IMR-90 (cell line): ENCODE measurements at regions not wholly inside any gene's neighbourhood (a gene's known extent, or its start where the extent isn't known, plus 50 kb on each side); places are given as distances from the start of the nearest gene placed in this dataset.

Experiments
- ATAC-seq: fragments of 200-7000 bp; cut with Tn5 transposase; 2 replicates; pipeline ENCODE4 v1.9.1; 2020; ENCODE audit warnings: low read depth, mild to moderate bottlenecking, moderate library complexity
- BruUV-seq: library from RNA; stranded (reverse); fragments of 400-500 nt; replicated peaks from 2 replicates; lab custom pipeline; 2021; lab: Mats Ljungman, UMichigan
- CTCF ChIA-PET: fragments of 300-600 bp; formaldehyde crosslinking; extraction: SDS; loops from one replicate; lab custom pipeline; 2021; ENCODE audit warnings: antibody characterized with exemption; lab: Yijun Ruan, JAX
- POLR2A ChIA-PET: fragments of 300-600 bp; sonication (Branson Sonifier 250); formaldehyde crosslinking; loops from one replicate; lab custom pipeline; 2022; ENCODE audit warnings: antibody characterized with exemption; ENCODE audit not compliant: unreplicated experiment; lab: Charles Lee
- DNase-seq: peaks from one replicate; pipeline ENCODE4 v3.0.0; 2013
- H2AFZ ChIP-seq: replicated peaks from 2 replicates; pipeline ENCODE3; 2013; ENCODE audit warnings: low read length, mild to moderate bottlenecking; ENCODE audit not compliant: poor library complexity
- H2AK5ac ChIP-seq: 2 replicates; pipeline ENCODE4 v1.6.1; 2013; ENCODE audit warnings: low read depth, low read length, inconsistent platforms
- H2AK9ac ChIP-seq: replicated peaks from 2 replicates; pipeline ENCODE3; 2013; ENCODE audit warnings: mild to moderate bottlenecking, low read depth, low read length, moderate library complexity; ENCODE audit not compliant: poor library complexity
- H2BK120ac ChIP-seq: 2 replicates; pipeline ENCODE4 v1.6.1; 2013; ENCODE audit warnings: low read depth, low read length, inconsistent platforms
- H2BK15ac ChIP-seq: 3 replicates; pipeline ENCODE4 v1.6.1; 2013; ENCODE audit warnings: low read depth, low read length, inconsistent platforms
- H2BK20ac ChIP-seq: 2 replicates; pipeline ENCODE4 v1.6.1; 2013; ENCODE audit warnings: low read depth, mild to moderate bottlenecking, inconsistent platforms, low read length, moderate library complexity
- H2BK5ac ChIP-seq: 2 replicates; pipeline ENCODE4 v1.6.1; 2013; ENCODE audit warnings: mild to moderate bottlenecking, low read depth, low read length, inconsistent platforms; ENCODE audit not compliant: poor library complexity, severe bottlenecking
- H3K14ac ChIP-seq: replicated peaks from 2 replicates; pipeline ENCODE4 v1.6.1; 2013; ENCODE audit warnings: low read depth, low read length, inconsistent platforms
- H3K18ac ChIP-seq: 2 replicates; pipeline ENCODE4 v1.6.1; 2013; ENCODE audit warnings: low read depth, low read length, control low read depth
- H3K23ac ChIP-seq: 2 replicates; pipeline ENCODE4 v1.6.1; 2013; ENCODE audit warnings: low read depth, low read length, inconsistent platforms
- H3K27ac ChIP-seq: 2 replicates; pipeline ENCODE4 v1.5.1; 2013; ENCODE audit warnings: mild to moderate bottlenecking, control low read depth, low read length; ENCODE audit not compliant: insufficient read depth
- H3K27me3 ChIP-seq: 2 replicates; pipeline ENCODE4 v1.6.1; 2013; ENCODE audit warnings: low read length; ENCODE audit not compliant: control insufficient read depth, insufficient read depth
- H3K36me3 ChIP-seq: 2 replicates; pipeline ENCODE4 v1.6.1; 2013; ENCODE audit warnings: low read length, mixed read lengths; ENCODE audit not compliant: control insufficient read depth, insufficient read depth
- H3K4ac ChIP-seq: 2 replicates; pipeline ENCODE4 v1.6.1; 2013; ENCODE audit warnings: low read depth, low read length, inconsistent platforms
- H3K4me1 ChIP-seq: 2 replicates; pipeline ENCODE4 v1.6.1; 2013; ENCODE audit warnings: low read length, mixed read lengths; ENCODE audit not compliant: control insufficient read depth, insufficient read depth
- H3K4me2 ChIP-seq: 2 replicates; pipeline ENCODE4 v1.6.1; 2013; ENCODE audit warnings: low read depth, mild to moderate bottlenecking, control low read depth, low read length, moderate library complexity
- H3K4me3 ChIP-seq: 2 replicates; pipeline ENCODE4 v1.5.1; 2013; ENCODE audit warnings: low read depth, mild to moderate bottlenecking, control low read depth, low read length, moderate library complexity; ENCODE audit not compliant: insufficient read depth
- H3K56ac ChIP-seq: 2 replicates; pipeline ENCODE4 v1.6.1; 2013; ENCODE audit warnings: low read length, inconsistent platforms; ENCODE audit not compliant: insufficient read depth; ENCODE audit errors: extremely low read depth
- H3K79me1 ChIP-seq, 2 experiments: 2 replicates each; pipeline ENCODE4 v1.6.1; 2013; ENCODE audit warnings: low read length in 2 of 2, inconsistent platforms in 1 of 2, low read depth in 1 of 2
- H3K9ac ChIP-seq: 2 replicates; pipeline ENCODE4 v1.6.1; 2013; ENCODE audit warnings: low read depth, low read length, control low read depth
- H3K9me1 ChIP-seq: 2 replicates; pipeline ENCODE4 v1.6.1; 2013; ENCODE audit warnings: low read length, inconsistent platforms; ENCODE audit not compliant: insufficient read depth
- H3K9me3 ChIP-seq: 2 replicates; pipeline ENCODE4 v1.6.1; 2013; ENCODE audit warnings: low read length; ENCODE audit not compliant: control insufficient read depth, insufficient read depth
- H4K20me1 ChIP-seq: 2 replicates; pipeline ENCODE4 v1.6.1; 2013; ENCODE audit warnings: low read length, inconsistent platforms; ENCODE audit not compliant: insufficient read depth
- H4K5ac ChIP-seq: 2 replicates; pipeline ENCODE4 v1.6.1; 2013; ENCODE audit warnings: mild to moderate bottlenecking, low read depth, low read length, control low read depth
- H4K8ac ChIP-seq, 2 experiments: 2 replicates each; pipeline ENCODE4 v1.6.1; 2013; ENCODE audit warnings: low read depth in 2 of 2, low read length in 2 of 2, control low read depth in 1 of 2, inconsistent platforms in 1 of 2
- H4K91ac ChIP-seq: 2 replicates; pipeline ENCODE4 v1.6.1; 2013; ENCODE audit warnings: low read depth, low read length, inconsistent platforms; ENCODE audit not compliant: insufficient read depth
- WGBS, 2 experiments: methylation state at CpG; one replicate each; pipeline versions ENCODE4 v1.1.5 to v1.1.7; 2013; ENCODE audit warnings: missing lambda C conversion rate in 2 of 2; ENCODE audit not compliant: insufficient read length in 1 of 2; ENCODE audit errors: extremely low coverage in 2 of 2; 5-methylcytosine and 5-hydroxymethylcytosine counted together
- dilution Hi-C: fragments of 300-500 bp; cut with HindIII; formaldehyde crosslinking; loops from one replicate; pipeline ENCODE4 v1.14.3; 2018; ENCODE audit warnings: low sequenced_read_pairs; ENCODE audit not compliant: unreplicated experiment
- in situ Hi-C: fragments of 300-500 bp; cut with MboI; formaldehyde crosslinking; loops from 3 replicates; pipeline ENCODE4 v1.14.3; 2019; ENCODE audit warnings: low sequenced_read_pairs, inconsistent platforms, mixed read lengths
- intact Hi-C: fragments of 100-400 bp; cut with micrococcal nuclease; formaldehyde crosslinking; loops from 2 replicates; pipeline ENCODE4 v1.10.0; 2022
- TF ChIP-seq, protein P1 (sequence below): fragments of 150-350 bp; IDR thresholded peaks from 2 replicates; pipeline ENCODE4 v1.6.1; 2017; ENCODE audit warnings: mild to moderate bottlenecking, antibody characterized with exemption, low read length, low read depth

DNA sequence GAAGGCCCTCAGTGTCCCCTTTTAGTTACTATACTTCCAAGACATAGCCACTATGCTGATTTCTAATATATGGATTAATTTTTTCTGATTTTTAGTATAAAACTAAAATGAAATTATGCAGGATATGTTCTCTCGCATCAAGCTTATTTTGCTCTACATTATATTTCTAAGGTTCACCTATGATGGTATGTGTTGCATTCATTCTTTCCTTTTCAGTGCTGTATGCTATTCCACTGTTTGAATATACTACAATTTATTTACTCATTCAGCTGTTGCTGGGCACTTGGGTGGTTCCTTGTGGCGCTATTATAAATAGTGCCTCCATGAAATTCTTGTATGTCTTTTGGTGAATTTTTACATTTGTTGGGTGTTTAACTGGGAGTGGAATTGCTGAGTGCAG, 230.3 kb downstream of the ATG4C start:
- H3K27me3 ChIP-seq: no peaks in the 10 kb centered on the region
- H2BK15ac ChIP-seq: no peak overlapping the region
- H3K56ac ChIP-seq: no peak overlapping the region
- no peak for ATAC-seq
- H3K36me3 ChIP-seq: no peaks in the 10 kb centered on the region
- TF ChIP-seq, protein P1, sequence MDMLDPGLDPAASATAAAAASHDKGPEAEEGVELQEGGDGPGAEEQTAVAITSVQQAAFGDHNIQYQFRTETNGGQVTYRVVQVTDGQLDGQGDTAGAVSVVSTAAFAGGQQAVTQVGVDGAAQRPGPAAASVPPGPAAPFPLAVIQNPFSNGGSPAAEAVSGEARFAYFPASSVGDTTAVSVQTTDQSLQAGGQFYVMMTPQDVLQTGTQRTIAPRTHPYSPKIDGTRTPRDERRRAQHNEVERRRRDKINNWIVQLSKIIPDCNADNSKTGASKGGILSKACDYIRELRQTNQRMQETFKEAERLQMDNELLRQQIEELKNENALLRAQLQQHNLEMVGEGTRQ: no peak
- H3K9me3 ChIP-seq: no peaks in the 10 kb centered on the region
- H3K14ac ChIP-seq: no peak overlapping the region
- H3K27ac ChIP-seq: no peak overlapping the region
- intact Hi-C loops: loop anchor here (10.0 kb wide), 1 partner anchor 59 kb away; no protein-coding TSS in a partner anchor
- in situ Hi-C loops: no loop called here
- H2AFZ ChIP-seq: no peak overlapping the region
- H2AK9ac ChIP-seq: no peak overlapping the region
- no peak overlapping the region for H2BK5ac ChIP-seq
- H3K4ac ChIP-seq: no peak overlapping the region
- no peak overlapping the region for H4K91ac ChIP-seq
- no peak overlapping the region for H3K18ac ChIP-seq
- no peaks in the 10 kb centered on the region for H3K79me1 ChIP-seq
- H3K9me1 ChIP-seq: no peaks in the 10 kb centered on the region
- no peak overlapping the region for H2BK20ac ChIP-seq
- H3K23ac ChIP-seq: no peak overlapping the region
- no peak for DNase-seq
- WGBS, 2 experiments: no CpG with 5 or more reads among the region's 2 CpGs
- no peaks in the 10 kb centered on the region for H3K4me1 ChIP-seq
- H4K20me1 ChIP-seq: no peaks in the 10 kb centered on the region
- H2AK5ac ChIP-seq: no peak overlapping the region
- no peak overlapping the region for H3K4me2 ChIP-seq
- H2BK120ac ChIP-seq: no peak overlapping the region
- no peak overlapping the region for H3K9ac ChIP-seq
- H3K4me3 ChIP-seq: no peak overlapping the region
- ChIA-PET POLR2A (no interaction called here), CTCF (no interaction called here)
- dilution Hi-C loops: no loop called here
- H4K8ac ChIP-seq: no peak overlapping the region
- no TSS peak for BruUV-seq
- no peak overlapping the region for H4K5ac ChIP-seq
